Lung (tissue), 11 donors: ENCODE measurements at regions not wholly inside any gene's neighbourhood (a gene's known extent, or its start where the extent isn't known, plus 50 kb on each side); places are given as distances from the start of the nearest gene placed in this dataset.
"Not testable (repeated sequence)": the region's sequence is repeated elsewhere in the genome, so short reads cannot be mapped to it uniquely, and the experiment has no call there.

Experiments
- ATAC-seq: fragments of 200-7000 bp; cut with Tn5 transposase; one replicate; pipeline ENCODE4 v1.9.1; 2020; ENCODE audit warnings: moderate number of reproducible peaks; ENCODE audit not compliant: insufficient read depth, low FRiP score
- DNase-seq, 3 donors: peaks; one replicate each; pipeline ENCODE4 v3.0.0-alpha.2; 2013 to 2017
- H3K27ac ChIP-seq, 2 donors: one replicate each; pipeline ENCODE4 v1.5.1; 2013; ENCODE audit warnings: mild to moderate bottlenecking in 2 of 2, moderate library complexity in 2 of 2, control low read depth in 1 of 2, inconsistent platforms in 1 of 2, low read depth in 1 of 2, low read length in 1 of 2
- H3K27me3 ChIP-seq, 3 donors: one replicate each; pipeline ENCODE4 v1.5.1; 2013; ENCODE audit warnings: low read length in 2 of 3; ENCODE audit not compliant: control insufficient read depth in 3 of 3, insufficient read depth in 3 of 3
- H3K36me3 ChIP-seq, 4 donors: one replicate each; pipeline ENCODE4 v1.5.1; 2013; ENCODE audit warnings: low read length in 4 of 4, mild to moderate bottlenecking in 1 of 4, moderate library complexity in 1 of 4; ENCODE audit not compliant: control insufficient read depth in 4 of 4, insufficient read depth in 4 of 4
- H3K4me1 ChIP-seq, 5 donors: one replicate each; pipeline ENCODE4 v1.5.1; 2013; ENCODE audit warnings: low read length in 5 of 5, mild to moderate bottlenecking in 2 of 5, moderate library complexity in 1 of 5; ENCODE audit not compliant: control insufficient read depth in 5 of 5, insufficient read depth in 5 of 5
- H3K4me3 ChIP-seq: one replicate; pipeline ENCODE4 v1.5.1; 2013; ENCODE audit warnings: mild to moderate bottlenecking, control low read depth, moderate library complexity
- H3K9ac ChIP-seq, 2 donors: one replicate each; pipeline ENCODE4 v1.5.1; 2013; ENCODE audit warnings: low read length in 2 of 2, control low read depth in 1 of 2; ENCODE audit not compliant: insufficient read depth in 1 of 2
- H3K9me3 ChIP-seq, 4 donors: one replicate each; pipeline ENCODE4 v1.5.1; 2013; ENCODE audit warnings: low read length in 3 of 4, mild to moderate bottlenecking in 1 of 4, moderate library complexity in 1 of 4; ENCODE audit not compliant: control insufficient read depth in 4 of 4, insufficient read depth in 3 of 4
- CTCF ChIP-seq: IDR thresholded peaks from 2 replicates; pipeline ENCODE4 v1.5.1; 2012; ENCODE audit warnings: mild to moderate bottlenecking; ENCODE audit errors: control extremely low read depth, extremely low read depth
- WGBS, 2 donors: extraction: QIAGEN DNeasy Blood & Tissue Kit; methylation state at CpG; one replicate each; pipeline ENCODE4 v1.1.7; 2013; 5-methylcytosine and 5-hydroxymethylcytosine counted together
- donor health status: control.
- donor health status: control.
- donor health status: Bipolar disorder and iron deficiency.
- donor health status: healthy.
- donor health status: DM: yes; HTN: yes; CAD: no.

GRCh38 chrX:74195605-74196004 lies 108.4 kb upstream of the ZCCHC13 start:
- no peak overlapping the region for H3K9ac ChIP-seq

GRCh38 chrX:74195120-74195519 lies 108.9 kb upstream of the ZCCHC13 start:
- no peak overlapping the region for H3K27ac ChIP-seq
- H3K4me3 ChIP-seq: no peak overlapping the region
- peaks cover 0 to 4% (median 2%) of the 10 kb centered on the region in 3 donors for H3K27me3 ChIP-seq
- TF ChIP-seq CTCF: no peak
- no peaks in the 10 kb centered on the region for H3K4me1 ChIP-seq
- no peaks in the 10 kb centered on the region for H3K36me3 ChIP-seq
- DNase-seq (no peak), ATAC-seq (no peak)
- 92 to 100% methylated on average over 2 of the region's 2 CpGs for WGBS, 2 donors
- peaks cover 0 to 3% (median under 1%) of the 10 kb centered on the region in 4 donors for H3K9me3 ChIP-seq
- no peak overlapping the region for H3K9ac ChIP-seq

More at GRCh38 chrX:74195605-74196004, 108.4 kb upstream of the ZCCHC13 start:
- H3K9me3 ChIP-seq: peaks cover 0 to 3% (median under 1%) of the 10 kb centered on the region in 4 donors
- DNase-seq (no peak), ATAC-seq (no peak)
- no peak overlapping the region for H3K27ac ChIP-seq
- H3K4me3 ChIP-seq: no peak overlapping the region
- TF ChIP-seq CTCF: no peak
- no peaks in the 10 kb centered on the region for H3K4me1 ChIP-seq
- H3K27me3 ChIP-seq: peaks cover 0 to 2% (median 2%) of the 10 kb centered on the region in 3 donors
- no peaks in the 10 kb centered on the region for H3K36me3 ChIP-seq

- Histone ChIP-seq H3K9ac (no peak overlapping the region), H3K9me3 (no peaks in the 10 kb centered on the region), H3K36me3 (no peaks in the 10 kb centered on the region), H3K4me3 (no peak overlapping the region), H3K27ac (no peak overlapping the region), H3K4me1 (no peaks in the 10 kb centered on the region), H3K27me3 (peaks cover 0 to 7% (median 2%) of the 10 kb centered on the region in 3 donors)
- WGBS, 2 donors: 71 to 80% methylated on average over 3 of the region's 3 CpGs
- no peak for TF ChIP-seq CTCF
- ATAC-seq (no peak), DNase-seq (peak in 1 of 3 donors; percentile 13)
Measured at GRCh38 chrX:74187211-74187610, 116.8 kb upstream of the ZCCHC13 start.

- H3K36me3 ChIP-seq, H3K9me3 ChIP-seq, H3K4me1 ChIP-seq, DNase-seq, H3K4me3 ChIP-seq, ATAC-seq, H3K9ac ChIP-seq, H3K27me3 ChIP-seq, H3K27ac ChIP-seq: not testable (repeated sequence)
- WGBS, 2 donors: 93 to 98% methylated on average over 4 of the region's 4 CpGs
Measured at GRCh38 chrX:74183047-74183446, 120.9 kb upstream of the ZCCHC13 start.

- ATAC-seq, H3K9ac ChIP-seq, H3K36me3 ChIP-seq, DNase-seq, H3K4me1 ChIP-seq, H3K4me3 ChIP-seq, H3K27me3 ChIP-seq, H3K9me3 ChIP-seq, H3K27ac ChIP-seq: not testable (repeated sequence)
- WGBS, 2 donors: 89 to 92% methylated on average over 6 of the region's 6 CpGs
Measured at GRCh38 chrX:74181976-74182375, 122.0 kb upstream of the ZCCHC13 start.
